ENCODE measurements at regions not wholly inside any gene's neighbourhood (a gene's known extent, or its start where the extent isn't known, plus 50 kb on each side); places are given as distances from the start of the nearest gene placed in this dataset.

DNA sequence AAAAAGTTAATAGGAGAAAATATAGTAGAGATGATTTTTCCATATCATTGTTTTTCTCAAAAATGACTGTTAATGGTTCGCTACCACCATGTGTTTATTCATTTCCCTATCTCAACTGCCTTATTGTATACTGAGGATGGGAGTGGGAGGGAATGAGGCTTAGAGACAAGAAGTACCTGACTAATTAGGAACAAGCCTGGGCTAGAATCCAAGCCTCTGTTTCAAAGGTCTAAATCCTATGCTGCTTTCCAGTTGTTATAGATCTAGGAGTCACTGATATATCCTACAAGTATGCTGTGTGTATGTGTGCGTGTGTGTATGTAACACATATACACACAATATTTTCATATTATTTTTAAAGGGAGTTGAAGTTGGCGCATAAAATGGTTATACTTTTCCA lies 465.9 kb downstream of the EPHA4 start:
- DNase-seq (ENCODE audit: low spot score): no peak

GRCh38 chr2:221107424-221107823 lies 464.7 kb downstream of the EPHA4 start:
- no peak for DNase-seq (ENCODE audit: low spot score)

GRCh38 chr2:221109552-221109951 lies 462.6 kb downstream of the EPHA4 start:
- DNase-seq (ENCODE audit: low spot score): no peak

- no peak for DNase-seq (ENCODE audit: low spot score)
These were observed 460.4 kb downstream of the EPHA4 start for GRCh38 chr2:221111739-221112138.

GRCh38 chr2:221112744-221113143 lies 459.4 kb downstream of the EPHA4 start:
- DNase-seq (ENCODE audit: low spot score): no peak

DNA sequence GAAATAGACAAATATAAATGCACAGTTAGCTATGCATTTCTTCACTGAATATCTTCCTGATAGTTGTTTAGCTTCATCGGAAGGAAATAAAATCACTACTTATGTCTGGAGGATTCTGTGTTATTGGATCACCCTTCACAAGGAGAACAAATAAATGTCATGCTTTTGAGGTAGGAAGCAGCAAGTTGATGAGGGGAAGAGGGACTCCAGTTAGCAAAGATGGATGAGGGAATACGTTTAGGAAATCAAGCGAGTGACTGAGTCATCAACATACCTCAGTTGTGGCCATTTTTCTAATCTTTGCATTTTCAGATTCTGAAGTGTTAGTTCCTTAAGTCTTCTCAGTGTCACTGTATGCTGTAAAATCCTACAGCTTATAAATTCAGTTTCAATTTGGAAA lies 456.2 kb downstream of the EPHA4 start:
- no peak for DNase-seq (ENCODE audit: low spot score)

DNA sequence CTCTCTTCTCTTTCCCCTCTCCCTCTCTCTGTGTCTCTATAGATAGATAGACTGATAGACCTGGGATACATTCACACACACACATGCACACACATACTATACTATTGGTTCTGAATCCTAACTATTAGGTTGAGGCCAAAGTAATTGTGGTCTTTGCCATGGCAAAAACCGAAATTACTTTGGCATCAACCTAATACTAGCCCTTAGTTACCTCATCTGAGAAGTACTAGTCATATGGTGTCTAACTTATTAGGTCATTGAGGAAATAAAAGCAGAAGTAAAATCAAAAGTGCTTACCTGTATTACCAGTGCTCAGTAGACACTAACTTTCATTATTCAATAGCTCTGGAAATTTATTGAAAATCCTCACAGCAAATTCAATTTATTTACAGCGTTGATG lies 451.5 kb downstream of the EPHA4 start:
- no peak for DNase-seq (ENCODE audit: low spot score)

DNA sequence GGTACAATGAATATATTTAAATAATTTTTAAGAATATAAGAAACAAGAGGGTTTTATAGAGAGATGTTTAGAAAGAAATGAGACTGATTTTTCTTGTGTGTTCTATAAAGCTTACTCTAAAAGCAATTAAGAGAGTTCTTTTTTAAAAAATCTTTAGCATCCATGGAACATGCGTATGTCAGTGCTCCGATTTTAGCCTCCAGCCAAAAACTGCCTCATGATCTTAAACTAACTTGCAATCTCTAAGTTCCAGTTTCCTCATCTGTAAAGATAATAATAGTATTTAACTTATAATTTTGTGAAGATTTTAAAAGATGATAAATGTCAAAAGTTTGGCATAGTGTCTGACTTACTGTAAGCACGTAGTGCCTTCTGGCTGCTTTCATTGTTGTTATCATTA lies 448.7 kb downstream of the EPHA4 start:
- no peak for DNase-seq (ENCODE audit: low spot score)

DNA sequence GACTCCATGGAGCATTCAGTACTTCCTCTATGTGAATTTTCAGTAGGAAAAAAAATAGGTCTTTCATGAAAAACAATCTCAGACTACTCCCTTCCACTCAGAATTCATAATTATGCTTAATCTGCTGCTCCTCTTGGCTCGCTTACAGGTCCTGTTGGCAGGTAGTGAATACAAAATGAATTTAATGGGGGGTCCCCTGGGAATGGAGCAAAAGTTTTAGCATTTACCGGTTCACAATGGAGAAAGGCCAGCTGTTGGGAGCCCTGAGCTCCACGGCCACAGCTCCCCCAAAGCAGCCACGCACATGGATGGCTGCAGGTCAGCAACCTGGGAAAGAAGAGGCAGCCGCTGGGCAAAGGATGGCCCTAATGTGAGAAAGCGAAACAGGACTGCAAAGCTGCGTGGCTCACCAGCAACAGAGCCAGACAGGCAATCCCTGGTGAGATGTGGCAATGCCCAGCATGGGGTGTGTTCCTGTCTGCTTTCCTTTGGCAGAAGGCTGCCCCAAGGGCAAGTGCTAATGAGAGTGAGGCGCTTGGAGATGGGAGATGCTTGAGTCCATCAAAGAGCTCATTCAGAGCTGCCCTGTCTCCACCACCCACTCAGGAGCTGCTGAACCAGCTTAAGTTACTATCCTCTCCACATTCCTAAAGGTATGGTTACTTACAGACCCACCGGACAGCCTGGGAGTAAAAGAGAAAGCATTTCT lies 447.4 kb downstream of the EPHA4 start:
- no peak for DNase-seq (ENCODE audit: low spot score)

GRCh38 chr2:221125691-221126090 lies 446.4 kb downstream of the EPHA4 start:
- no peak for DNase-seq (ENCODE audit: low spot score)

DNA sequence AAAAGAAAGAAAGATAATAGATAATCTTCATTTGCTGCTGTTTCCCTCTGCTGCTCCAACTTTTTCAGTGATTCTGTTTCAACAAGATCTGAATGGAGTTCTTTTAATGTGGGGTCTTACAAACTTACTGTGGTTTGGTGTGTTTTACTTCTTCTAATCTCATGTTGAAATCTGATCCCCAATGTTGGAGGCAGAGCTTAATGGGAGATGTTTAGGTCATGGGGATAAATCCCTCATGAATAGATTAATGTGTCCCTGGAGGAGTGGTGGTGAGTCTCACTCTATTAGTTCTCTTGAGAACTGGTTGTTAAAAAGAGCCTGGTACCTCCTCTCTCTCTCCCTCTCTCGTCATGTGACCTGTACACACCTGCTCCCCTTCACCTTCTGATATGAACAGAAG lies 442.4 kb downstream of the EPHA4 start:
- no peak for DNase-seq (ENCODE audit: low spot score)

- DNase-seq (ENCODE audit: low spot score): no peak
These were observed 441.7 kb downstream of the EPHA4 start for GRCh38 chr2:221130431-221130830.

DNA sequence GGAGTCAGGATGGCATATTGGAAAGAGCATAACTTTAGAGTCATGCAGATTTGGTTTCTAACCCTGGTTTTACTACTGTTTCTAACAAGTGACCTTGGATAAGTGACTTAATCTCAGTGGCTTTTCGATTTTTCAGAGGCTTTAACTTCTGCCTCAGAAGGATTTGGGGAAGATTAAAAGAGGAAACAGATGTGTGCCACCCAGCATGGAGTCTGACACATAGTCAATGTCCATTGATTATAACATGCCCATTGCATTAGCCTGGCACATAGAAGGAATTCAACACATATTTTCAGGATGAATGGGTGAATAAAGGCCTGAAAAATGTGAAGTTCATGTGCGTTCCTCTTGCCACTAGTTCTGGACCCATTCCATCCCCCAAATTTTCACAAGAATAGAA lies 438.2 kb downstream of the EPHA4 start:
- DNase-seq (ENCODE audit: low spot score): no peak

DNA sequence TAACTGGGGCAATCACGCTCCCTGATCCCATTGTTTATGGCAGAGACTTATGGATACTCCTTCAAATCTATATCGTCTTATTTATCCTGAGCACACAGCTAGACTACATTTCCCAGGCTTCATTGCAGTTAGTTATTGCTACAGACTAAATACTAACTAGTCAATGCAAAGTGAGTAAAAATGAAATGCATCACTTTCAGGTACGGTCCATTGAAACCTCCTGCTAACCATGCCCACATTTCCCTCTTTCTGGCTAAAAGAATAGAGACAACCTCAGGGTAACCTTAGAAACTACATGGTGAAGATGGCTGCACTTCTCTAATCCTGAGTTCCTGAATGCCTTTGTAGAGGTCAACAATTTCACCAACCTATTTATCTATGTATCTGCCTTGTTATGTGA lies 437.4 kb downstream of the EPHA4 start:
- DNase-seq (ENCODE audit: low spot score): no peak

DNA sequence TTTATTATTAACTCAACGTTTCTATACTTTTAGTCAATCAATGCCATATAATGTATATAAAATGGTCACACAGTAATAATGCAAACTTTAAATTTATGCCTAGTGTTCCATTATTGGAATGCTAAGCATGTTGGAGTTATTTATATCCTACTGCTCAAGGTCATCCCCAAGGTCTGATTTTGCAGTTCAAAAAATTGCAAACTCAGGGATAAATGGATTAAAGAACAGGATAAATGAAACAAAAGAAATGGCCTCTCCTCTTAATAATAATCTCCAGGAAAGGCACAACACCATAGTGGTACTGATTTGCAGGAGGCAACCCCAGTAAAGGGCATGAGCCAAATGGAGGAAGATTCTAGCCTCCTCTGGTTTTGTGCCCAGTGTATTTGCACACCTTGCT lies 436.4 kb downstream of the EPHA4 start:
- no peak for DNase-seq (ENCODE audit: low spot score)

DNA sequence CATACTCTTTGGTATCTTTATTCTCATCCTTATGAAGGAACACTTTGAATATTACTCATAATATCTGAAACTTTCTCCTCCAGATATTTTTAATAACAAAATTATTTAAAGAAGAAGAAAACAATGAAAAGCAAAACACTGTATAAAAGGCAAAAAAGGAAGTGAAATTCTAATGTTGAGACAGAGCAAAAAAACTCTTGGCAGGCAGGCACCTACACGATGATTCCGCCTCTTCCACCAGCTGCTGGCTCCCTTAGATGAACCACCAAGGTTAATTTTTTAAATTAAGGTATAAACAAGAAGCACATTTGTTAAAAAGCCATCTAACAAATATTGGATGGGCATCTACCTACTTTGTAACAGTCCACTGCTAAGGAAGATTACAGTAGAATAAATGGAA lies 434.7 kb downstream of the EPHA4 start:
- DNase-seq (ENCODE audit: low spot score): no peak

- DNase-seq (ENCODE audit: low spot score): no peak
These were observed 429.8 kb downstream of the EPHA4 start for GRCh38 chr2:221142341-221142740.

- no peak for DNase-seq (ENCODE audit: low spot score)
These were observed 428.9 kb downstream of the EPHA4 start for GRCh38 chr2:221143231-221143630.

GRCh38 chr2:221144909-221145308 lies 427.2 kb downstream of the EPHA4 start:
- no peak for DNase-seq (ENCODE audit: low spot score)

DNA sequence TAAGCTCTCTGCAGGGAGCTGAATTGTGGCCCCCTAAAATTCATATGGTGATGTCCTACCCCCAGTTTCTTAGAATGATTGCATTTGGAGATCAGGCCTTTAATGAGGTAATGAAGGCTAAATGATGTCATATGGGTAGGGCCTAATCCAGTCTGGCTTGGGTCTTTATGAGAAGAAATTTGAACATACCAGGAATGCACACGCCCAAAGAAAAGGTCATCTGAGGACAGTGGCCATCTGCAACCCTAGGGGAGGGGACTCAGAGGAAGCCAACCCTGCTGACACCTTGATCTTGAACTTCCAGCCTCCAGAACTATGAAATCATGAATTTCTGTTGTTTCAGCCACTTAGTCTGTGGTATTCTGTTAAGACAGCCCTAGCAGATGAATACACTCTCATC lies 426.7 kb downstream of the EPHA4 start:
- no peak for DNase-seq (ENCODE audit: low spot score)

- DNase-seq (ENCODE audit: low spot score): no peak
These were observed 418.9 kb downstream of the EPHA4 start for GRCh38 chr2:221153226-221153625.

DNA sequence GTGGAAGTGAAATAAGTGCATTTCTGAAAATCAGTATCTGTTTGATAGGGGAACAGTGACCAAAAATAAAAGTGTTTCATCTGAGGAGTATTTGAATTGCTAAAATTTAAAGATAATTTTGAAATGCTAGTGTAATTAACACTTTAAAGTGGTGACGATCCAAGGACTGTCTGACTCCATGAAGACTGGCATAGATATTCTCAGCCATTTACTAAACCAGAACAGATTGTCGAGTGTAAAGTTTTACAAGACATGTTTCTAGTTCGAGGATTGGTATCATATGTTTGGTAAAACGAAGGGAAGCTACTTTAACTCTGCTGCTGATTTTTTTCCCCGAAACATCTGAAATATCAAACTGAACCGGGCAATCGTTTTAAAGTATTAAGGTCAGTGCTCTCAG lies 417.9 kb downstream of the EPHA4 start:
- no peak for DNase-seq (ENCODE audit: low spot score)

DNA sequence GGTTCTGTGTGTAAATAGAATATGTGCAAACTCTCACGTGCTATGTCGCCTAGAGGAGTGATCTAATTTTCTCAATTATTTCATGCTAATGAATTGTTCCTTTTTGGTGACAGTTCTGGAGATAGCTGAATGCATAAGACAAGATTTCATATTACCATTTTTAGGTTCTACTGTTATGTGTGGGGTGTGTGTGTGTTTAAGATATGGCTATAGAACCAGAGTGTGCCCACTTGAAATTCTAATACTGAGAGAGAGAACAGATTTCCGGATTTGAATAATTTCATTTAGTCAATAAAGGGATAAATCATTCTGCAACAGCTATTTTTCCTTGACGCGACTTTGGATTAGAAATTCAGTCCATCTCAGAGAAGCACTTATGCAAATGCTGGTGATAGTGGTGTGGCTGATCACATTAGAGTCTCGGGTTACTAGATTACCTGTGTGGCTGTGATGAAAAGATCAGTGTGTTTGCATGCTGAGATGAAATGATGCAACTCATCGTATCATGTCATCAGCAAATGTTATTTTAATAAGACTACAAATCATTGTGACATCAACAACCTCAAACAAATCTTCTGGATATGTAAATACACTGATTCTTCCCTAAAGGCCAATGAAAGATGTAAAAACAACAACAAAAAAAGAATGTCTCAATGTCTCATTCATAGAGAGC lies 415.9 kb downstream of the EPHA4 start:
- no peak for DNase-seq (ENCODE audit: low spot score)

DNA sequence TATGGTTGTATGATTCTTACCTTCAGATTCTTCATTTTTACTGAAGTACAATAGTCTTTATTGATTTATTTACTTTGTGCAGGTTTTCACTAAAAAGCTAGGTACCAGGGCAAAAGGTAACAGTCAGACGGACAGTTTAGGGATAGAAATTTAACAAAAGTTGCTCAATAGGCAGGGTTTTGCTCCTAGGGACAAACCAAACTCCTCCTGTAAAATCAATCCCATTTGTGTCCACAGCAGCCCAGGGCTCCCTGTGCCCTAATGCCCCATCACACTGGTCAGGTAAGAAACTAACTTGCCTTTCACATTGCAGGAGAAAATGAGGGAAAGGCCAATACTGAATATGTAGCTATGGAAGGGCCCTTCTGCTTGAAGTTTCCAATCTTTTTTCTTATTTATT lies 410.9 kb downstream of the EPHA4 start:
- DNase-seq (ENCODE audit: low spot score): no peak
